PC-3 (cell line): ENCODE measurements at regions not wholly inside any gene's neighbourhood (a gene's known extent, or its start where the extent isn't known, plus 50 kb on each side); places are given as distances from the start of the nearest gene placed in this dataset.

Source experiments
- EZH2phosphoT487 ChIP-seq: fragments of 300-600 bp; sonication (generic); IDR thresholded peaks from 2 replicates; pipeline ENCODE4 v1.6.1; 2018; ENCODE audit warnings: mild to moderate bottlenecking, antibody characterized with exemption, low read length, borderline replicate concordance
- TF ChIP-seq, protein P1 (sequence below): fragments of 300-600 bp; sonication (generic); conservative IDR thresholded peaks from 2 replicates; pipeline ENCODE4 v1.5.1; 2017; ENCODE audit warnings: antibody characterized with exemption, low read depth, mild to moderate bottlenecking, low read length

DNA sequence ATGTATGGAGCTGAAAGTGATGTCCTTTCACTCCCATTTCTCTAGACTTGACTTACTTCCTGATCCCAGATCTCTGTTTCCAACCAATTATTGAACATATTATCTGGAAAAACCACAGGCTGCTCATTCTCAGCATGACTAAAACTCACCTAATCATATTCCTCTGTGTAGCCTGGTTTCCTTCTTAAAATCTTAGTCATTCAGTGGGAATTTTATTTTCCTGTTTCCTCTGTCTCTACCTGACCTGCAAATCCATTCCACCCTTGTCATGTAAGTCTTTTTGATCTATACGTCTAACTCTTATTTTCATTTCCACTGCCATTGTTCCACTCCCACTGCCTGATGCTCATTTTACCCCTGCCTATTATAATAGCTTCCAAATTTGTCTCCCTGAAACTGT lies 67.9 kb upstream of the APOBEC4 start:
- no peak for TF ChIP-seq EZH2phosphoT487
- TF ChIP-seq, protein P1, sequence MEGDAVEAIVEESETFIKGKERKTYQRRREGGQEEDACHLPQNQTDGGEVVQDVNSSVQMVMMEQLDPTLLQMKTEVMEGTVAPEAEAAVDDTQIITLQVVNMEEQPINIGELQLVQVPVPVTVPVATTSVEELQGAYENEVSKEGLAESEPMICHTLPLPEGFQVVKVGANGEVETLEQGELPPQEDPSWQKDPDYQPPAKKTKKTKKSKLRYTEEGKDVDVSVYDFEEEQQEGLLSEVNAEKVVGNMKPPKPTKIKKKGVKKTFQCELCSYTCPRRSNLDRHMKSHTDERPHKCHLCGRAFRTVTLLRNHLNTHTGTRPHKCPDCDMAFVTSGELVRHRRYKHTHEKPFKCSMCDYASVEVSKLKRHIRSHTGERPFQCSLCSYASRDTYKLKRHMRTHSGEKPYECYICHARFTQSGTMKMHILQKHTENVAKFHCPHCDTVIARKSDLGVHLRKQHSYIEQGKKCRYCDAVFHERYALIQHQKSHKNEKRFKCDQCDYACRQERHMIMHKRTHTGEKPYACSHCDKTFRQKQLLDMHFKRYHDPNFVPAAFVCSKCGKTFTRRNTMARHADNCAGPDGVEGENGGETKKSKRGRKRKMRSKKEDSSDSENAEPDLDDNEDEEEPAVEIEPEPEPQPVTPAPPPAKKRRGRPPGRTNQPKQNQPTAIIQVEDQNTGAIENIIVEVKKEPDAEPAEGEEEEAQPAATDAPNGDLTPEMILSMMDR = no peak
